Right cardiac atrium (tissue), 5 donors: ENCODE measurements at regions not wholly inside any gene's neighbourhood (a gene's known extent, or its start where the extent isn't known, plus 50 kb on each side); places are given as distances from the start of the nearest gene placed in this dataset.
A peak's percentile ranks its signal among the peaks of the same experiment; 100 is the strongest.
"Not testable (repeated sequence)": the region's sequence is repeated elsewhere in the genome, so short reads cannot be mapped to it uniquely, and the experiment has no call there.

Source experiments
- ATAC-seq, 2 donors: fragments of 200-7000 bp; cut with Tn5 transposase; one replicate each; pipeline versions ENCODE4 v1.8.0 to v1.9.1; 2020; ENCODE audit warnings: moderate library complexity in 2 of 2, mild to moderate bottlenecking in 1 of 2
- DNase-seq, 3 donors: peaks; one replicate each; pipeline ENCODE4 v3.0.0-alpha.2; 2020
- H3K27ac ChIP-seq: one replicate; pipeline ENCODE4 v1.5.1; 2013; ENCODE audit warnings: mild to moderate bottlenecking, low read length, control low read depth, moderate library complexity
- H3K27me3 ChIP-seq: one replicate; pipeline ENCODE4 v1.6.1; 2013; ENCODE audit not compliant: control insufficient read depth, insufficient read depth
- H3K4me1 ChIP-seq: one replicate; pipeline ENCODE4 v1.6.1; 2013; ENCODE audit warnings: low read length; ENCODE audit not compliant: control insufficient read depth, insufficient read depth
- H3K4me3 ChIP-seq: one replicate; pipeline ENCODE4 v1.5.1; 2013; ENCODE audit warnings: low read length, control low read depth
- H3K9me3 ChIP-seq: one replicate; pipeline ENCODE4 v1.6.1; 2013; ENCODE audit warnings: low read length; ENCODE audit not compliant: control insufficient read depth
- WGBS: extraction: QIAGEN DNeasy Blood & Tissue Kit; methylation state at CpG from one replicate; pipeline ENCODE4 v1.1.7; 2013; 5-methylcytosine and 5-hydroxymethylcytosine counted together
- intact Hi-C, 4 donors: fragments of 100-400 bp; cut with DNase I; formaldehyde crosslinking; loops; one replicate each; pipeline versions ENCODE4 v1.11.0 to v1.14.0; 2022 to 2023
- donor health status: healthy with polysubstance abuse.
- donor health status: DM: no; HTN: yes; CAD: no.
- donor health status: DM: no; HTN: no; CAD: no.
- donor health status: DM: no; HTN: yes; CAD: no; lungs with severe emphysema.
- donor health status: DM: yes; HTN: yes; CAD: no.

DNA sequence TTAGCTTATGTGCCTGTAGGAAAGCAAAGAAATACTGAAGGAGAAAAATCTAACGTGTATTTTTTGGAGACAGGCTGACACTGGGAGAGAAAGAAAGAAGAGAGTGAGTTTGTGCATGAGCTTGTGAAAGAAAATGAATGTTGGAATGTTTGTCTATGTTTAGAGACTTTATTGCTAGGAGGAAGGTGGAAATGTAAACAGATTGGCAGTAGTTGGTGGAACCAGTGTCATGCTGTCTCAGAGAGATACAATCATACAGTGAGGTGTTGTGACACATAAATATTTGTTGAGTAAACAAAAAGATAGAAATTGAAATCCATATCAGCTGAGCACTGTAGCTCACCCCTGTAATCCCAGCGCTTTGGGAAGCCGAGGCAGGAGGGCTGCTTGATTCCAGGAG, 222.2 kb upstream of the MEIS1 start:
- no peak overlapping the region for H3K4me3 ChIP-seq
- intact Hi-C loops, result no loop called here
- H3K27me3 ChIP-seq, result no peaks in the 10 kb centered on the region
- no peaks in the 10 kb centered on the region for H3K9me3 ChIP-seq
- no peak for DNase-seq
- WGBS, result 71% methylated on average over 3 of the region's 3 CpGs
- no peak for ATAC-seq
- H3K4me1 ChIP-seq, result no peaks in the 10 kb centered on the region
- no peak overlapping the region for H3K27ac ChIP-seq

DNA sequence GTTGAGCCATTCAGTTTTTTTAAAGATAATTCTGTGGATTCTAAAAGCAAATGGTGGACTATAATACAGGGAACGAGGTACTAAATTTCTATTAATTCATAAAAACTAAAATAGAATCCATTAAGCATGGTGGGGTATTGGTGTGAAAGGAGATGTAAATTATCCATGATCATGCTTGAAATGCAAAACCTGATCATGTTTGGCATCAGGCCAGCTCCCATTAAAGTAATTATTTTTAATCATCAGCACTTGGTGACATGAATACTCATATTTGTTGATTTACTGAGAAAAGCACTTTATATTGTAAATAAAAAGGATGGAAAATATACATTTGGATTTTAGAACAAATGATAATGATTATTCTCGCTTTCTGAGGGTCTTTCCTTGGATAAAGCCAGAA, 232.3 kb upstream of the MEIS1 start:
- Histone ChIP-seq H3K4me1 (no peaks in the 10 kb centered on the region), H3K27ac (no peak overlapping the region), H3K9me3 (no peaks in the 10 kb centered on the region), H3K4me3 (no peak overlapping the region), H3K27me3 (no peaks in the 10 kb centered on the region)
- intact Hi-C loops, result no loop called here
- ATAC-seq (no peak), DNase-seq (no peak)
- 77% methylated on average over 2 of the region's 2 CpGs for WGBS

DNA sequence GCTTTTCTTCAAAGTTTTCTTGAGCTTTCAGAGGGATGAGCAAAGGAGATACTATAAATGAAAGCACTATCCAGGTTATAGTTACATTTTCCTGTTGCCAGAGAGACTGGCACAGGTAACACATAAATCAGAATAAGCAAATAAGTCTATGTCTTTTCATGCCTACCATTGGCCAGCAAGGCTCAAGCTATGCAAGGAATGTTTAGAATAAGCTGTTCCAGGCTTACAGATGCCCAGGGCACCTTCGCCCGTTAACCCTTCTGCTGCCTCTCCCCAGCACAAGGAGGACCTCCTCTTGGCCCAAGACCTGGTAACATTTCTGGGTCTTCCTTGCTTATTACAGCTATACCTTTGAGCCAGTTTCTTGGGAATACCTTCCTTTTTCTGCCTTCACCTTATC, 233.7 kb upstream of the MEIS1 start:
- H3K4me1 ChIP-seq, result no peaks in the 10 kb centered on the region
- WGBS, result 79% methylated on average over 2 of the region's 2 CpGs

DNA sequence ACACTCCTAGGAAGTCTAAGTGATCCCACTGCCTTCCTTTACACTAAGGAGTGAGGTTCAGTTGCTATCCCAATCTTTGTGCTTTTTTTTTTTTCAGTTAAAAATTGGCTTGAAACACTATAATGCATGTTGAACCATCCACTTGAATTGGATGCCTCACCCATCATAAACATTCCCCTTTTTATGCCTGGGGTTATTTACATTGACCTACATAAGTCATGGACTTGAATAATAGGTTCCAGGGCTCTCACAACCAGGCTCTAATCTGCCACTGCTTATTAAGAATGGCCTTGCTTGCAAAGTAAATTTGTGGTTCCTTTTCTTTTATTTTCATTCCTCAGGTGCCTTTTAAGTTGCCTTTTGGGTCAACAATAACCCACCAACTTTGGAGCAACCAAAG, 236.1 kb upstream of the MEIS1 start:
- Histone ChIP-seq H3K9me3 (no peaks in the 10 kb centered on the region), H3K4me1 (no peaks in the 10 kb centered on the region), H3K27me3 (no peaks in the 10 kb centered on the region), H3K27ac (no peak overlapping the region), H3K4me3 (no peak overlapping the region)
- DNase-seq, result no peak
- intact Hi-C loops, result no loop called here
- ATAC-seq, result no peak

More for the DNA sequence above, 233.7 kb upstream of the MEIS1 start:
- H3K9me3 ChIP-seq, result no peaks in the 10 kb centered on the region
- intact Hi-C loops, result no loop called here
- H3K4me3 ChIP-seq, result no peak overlapping the region
- no peaks in the 10 kb centered on the region for H3K27me3 ChIP-seq
- DNase-seq (no peak), ATAC-seq (no peak)
- no peak overlapping the region for H3K27ac ChIP-seq

DNA sequence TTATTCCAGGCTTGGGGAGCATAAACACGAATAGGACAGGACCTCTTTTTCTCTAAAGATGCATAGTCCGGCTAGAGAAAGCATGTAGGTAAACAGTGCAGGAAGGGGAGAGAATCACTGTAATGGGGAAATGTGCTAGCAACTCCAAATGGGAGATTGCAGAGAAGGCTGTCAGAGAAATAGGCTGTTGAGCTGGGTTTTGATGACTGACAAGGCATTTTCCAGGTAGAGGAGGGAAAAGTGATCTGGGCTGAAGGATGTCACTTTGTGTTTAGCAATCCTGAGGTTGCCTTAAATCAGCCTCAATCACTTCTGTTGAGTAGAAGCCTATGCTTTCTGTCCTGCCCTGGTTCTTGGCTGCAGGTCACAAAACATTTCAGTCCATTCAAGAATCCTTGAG, 242.0 kb upstream of the MEIS1 start:
- no peaks in the 10 kb centered on the region for H3K4me1 ChIP-seq
- H3K4me3 ChIP-seq, result no peak overlapping the region
- no peaks in the 10 kb centered on the region for H3K9me3 ChIP-seq
- no peaks in the 10 kb centered on the region for H3K27me3 ChIP-seq
- H3K27ac ChIP-seq, result no peak overlapping the region
- intact Hi-C loops, result no loop called here
- DNase-seq, result no peak
- 66% methylated on average over 2 of the region's 2 CpGs for WGBS
- no peak for ATAC-seq

DNA sequence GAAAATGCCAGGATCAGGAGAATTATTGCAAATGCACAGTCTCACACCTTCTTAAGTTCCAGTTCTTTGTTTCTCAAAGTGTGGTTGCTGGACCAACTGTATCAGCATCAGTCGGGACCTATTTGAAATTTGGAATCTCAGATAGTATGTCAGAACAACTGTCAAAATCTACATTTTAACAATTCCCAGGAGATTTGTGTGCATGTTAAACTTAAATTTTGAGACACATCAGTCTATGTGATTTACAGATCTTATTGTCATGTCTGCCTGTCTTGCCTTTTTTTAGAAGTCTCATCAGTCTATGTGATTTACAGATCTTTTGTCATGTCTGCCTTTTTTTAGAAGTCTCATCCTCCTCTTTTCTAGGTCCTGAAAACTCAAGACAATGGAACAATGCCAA, 243.6 kb upstream of the MEIS1 start:
- Histone ChIP-seq H3K27ac (no peak overlapping the region), H3K9me3 (no peaks in the 10 kb centered on the region), H3K4me1 (no peaks in the 10 kb centered on the region), H3K4me3 (no peak overlapping the region), H3K27me3 (no peaks in the 10 kb centered on the region)
- no peak for ATAC-seq
- WGBS, result 58% methylated on average over 1 of the region's 1 CpG
- intact Hi-C loops, result no loop called here
- no peak for DNase-seq

DNA sequence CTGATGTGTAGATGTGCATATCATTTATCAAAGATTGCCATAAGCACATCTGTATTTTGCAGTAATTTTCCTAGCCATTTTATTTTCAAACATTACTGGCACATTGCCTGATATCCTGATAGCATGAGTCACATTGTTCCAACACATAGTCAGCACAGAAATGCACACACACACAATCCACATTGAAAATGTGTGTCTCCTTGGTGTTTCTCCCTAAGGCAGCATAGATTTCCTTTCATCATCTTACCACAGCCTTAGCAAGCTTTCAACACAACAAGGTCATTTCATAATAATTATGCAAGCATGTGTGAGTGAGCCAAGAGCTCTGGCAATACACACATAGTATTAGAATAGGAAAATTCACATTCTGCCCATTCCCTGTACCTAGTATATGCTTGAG, 245.4 kb upstream of the MEIS1 start:
- ATAC-seq, result peak; percentile 73 to 83

DNA sequence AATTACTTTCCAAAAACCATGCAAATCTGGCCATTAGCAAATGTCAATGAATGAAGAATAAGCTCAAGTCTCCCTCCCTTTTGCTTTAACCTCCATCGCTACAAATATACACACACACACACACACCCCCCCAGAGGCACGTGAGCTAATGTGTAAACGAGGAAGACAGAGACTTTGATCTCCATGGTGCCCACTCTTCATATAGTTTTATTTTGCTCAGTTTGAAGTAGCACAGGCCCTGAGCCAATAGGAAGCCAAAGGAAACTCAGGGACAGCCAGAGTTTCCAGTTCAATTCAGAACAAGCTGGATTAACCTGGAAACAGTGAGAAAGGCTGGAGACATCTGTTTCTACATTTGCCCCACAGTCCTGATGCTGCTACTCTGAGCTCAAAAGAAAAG, 248.4 kb upstream of the MEIS1 start:
- Histone ChIP-seq H3K27ac (no peak overlapping the region), H3K4me1 (no peaks in the 10 kb centered on the region), H3K4me3 (no peak overlapping the region), H3K27me3 (no peaks in the 10 kb centered on the region), H3K9me3 (no peaks in the 10 kb centered on the region)
- ATAC-seq (no peak), DNase-seq (no peak)
- 68% methylated on average over 3 of the region's 3 CpGs for WGBS
- intact Hi-C loops, result no loop called here

More for the DNA sequence above, 245.4 kb upstream of the MEIS1 start:
- DNase-seq, result no peak
- Histone ChIP-seq H3K9me3 (no peaks in the 10 kb centered on the region), H3K4me1 (no peaks in the 10 kb centered on the region), H3K4me3 (no peak overlapping the region), H3K27ac (no peak overlapping the region), H3K27me3 (no peaks in the 10 kb centered on the region)
- intact Hi-C loops, result no loop called here

DNA sequence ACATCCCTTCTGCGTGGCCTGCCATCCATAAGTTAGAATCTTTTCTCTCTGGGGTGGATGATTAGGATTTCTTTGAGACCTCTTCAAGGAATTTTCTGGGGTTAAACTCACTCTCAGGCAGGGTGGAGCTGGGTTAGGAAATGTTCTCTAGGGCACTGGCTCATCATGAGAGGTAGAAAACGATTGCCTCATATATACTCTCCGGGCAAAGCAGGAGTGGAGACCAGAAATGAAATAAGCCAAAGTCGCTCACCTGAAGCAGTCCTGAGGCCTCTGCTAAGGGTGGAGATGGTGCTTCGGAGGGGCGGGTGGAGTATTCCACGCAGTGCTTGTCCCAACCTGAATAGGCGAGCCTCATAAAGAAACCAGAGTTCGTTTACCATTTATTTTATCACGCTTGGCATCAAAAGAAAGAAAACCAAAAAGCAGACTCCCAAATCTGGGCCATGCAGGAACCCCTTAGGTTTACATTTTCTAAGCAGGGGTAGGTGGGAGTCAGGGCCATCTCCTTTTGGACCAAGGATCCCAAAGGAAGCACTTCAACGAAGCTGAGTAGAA, 249.3 kb upstream of the MEIS1 start:
- Histone ChIP-seq H3K9me3 (no peaks in the 10 kb centered on the region), H3K27me3 (no peaks in the 10 kb centered on the region), H3K4me1 (no peaks in the 10 kb centered on the region), H3K4me3 (no peak overlapping the region), H3K27ac (no peak overlapping the region)
- no peak for ATAC-seq
- intact Hi-C loops, result no loop called here
- 85% methylated on average over 11 of the region's 11 CpGs for WGBS
- DNase-seq, result no peak

DNA sequence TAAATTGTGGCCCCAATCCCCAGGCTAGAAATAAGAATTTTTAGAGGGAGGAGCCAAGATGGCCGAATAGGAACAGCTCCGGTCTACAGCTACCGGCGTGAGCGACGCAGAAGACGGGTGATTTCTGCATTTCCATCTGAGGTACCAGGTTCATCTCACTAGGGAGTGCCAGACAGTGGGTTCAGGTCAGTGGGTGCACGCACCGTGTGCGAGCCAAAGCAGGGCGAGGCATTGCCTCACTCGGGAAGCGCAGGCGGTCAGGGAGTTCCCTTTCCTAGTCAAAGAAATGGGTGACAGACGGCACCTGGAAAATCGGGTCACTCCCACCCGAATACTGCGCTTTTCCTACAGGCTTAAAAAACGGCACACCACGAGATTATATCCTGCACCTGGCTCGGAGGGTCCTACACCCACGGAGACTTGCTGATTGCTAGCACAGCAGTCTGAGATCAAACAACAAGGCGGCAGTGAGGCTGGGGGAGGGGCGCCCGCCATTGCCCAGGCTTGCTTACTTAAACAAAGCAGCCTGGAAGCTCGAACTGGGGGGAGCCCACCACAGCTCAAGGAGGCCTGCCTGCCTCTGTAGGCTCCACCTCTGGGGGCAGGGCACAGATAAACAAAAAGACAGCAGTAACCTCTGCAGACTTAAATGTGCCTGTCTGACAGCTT, 257.7 kb upstream of the MEIS1 start:
- peak in 2 of 3 donors; percentile 5 to 22 for DNase-seq
- H3K9me3 ChIP-seq, ATAC-seq, H3K27me3 ChIP-seq, H3K4me3 ChIP-seq, H3K27ac ChIP-seq, H3K4me1 ChIP-seq, intact Hi-C loops: not testable (repeated sequence)
- 87% methylated on average over 26 of the region's 26 CpGs for WGBS

DNA sequence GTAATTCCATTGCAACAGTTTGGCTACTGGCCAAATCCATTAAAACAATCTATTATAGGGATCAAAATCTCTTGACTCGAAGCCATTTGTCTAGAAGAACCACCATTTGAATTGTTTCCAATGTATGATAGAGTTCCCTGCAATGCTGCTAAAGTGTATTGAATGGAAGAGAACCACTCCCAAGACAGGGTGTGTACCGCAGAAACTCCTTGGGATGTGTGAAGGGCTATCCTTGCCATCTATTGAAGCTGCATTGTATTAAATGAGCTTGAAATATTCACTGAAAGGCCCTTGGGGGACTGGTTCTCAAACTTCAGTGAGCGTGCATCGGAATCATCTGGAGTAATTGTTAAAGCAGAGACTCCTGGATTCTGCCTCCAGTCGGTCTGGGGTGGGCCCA, 260.4 kb upstream of the MEIS1 start:
- Histone ChIP-seq H3K4me1 (no peaks in the 10 kb centered on the region), H3K9me3 (no peaks in the 10 kb centered on the region), H3K4me3 (no peak overlapping the region), H3K27ac (no peak overlapping the region), H3K27me3 (no peaks in the 10 kb centered on the region)
- 81% methylated on average over 5 of the region's 5 CpGs for WGBS
- ATAC-seq (no peak), DNase-seq (no peak)
- intact Hi-C loops, result no loop called here

DNA sequence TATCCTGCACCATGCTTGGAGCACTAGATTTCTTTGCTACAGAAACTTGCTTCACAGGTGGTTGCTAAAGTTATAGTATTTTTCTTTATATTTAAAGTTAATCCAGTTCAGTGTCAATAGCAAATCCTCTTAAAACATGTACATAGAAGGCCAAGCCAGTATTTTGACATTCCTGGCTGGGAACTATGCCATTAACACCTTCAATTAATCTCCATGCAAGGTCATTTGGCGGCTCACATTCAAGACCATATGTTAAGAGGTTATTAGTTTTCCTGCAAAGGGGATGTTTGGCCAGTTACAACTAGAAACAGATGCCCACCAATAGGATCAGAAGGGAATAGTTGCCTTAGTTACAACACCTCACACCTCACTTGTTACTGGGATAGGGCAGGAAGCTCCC, 261.3 kb upstream of the MEIS1 start:
- H3K9me3 ChIP-seq, result no peaks in the 10 kb centered on the region
- ATAC-seq (no peak), DNase-seq (no peak)
- H3K27ac ChIP-seq, result no peak overlapping the region
- intact Hi-C loops, result no loop called here
- H3K4me3 ChIP-seq, result no peak overlapping the region
- H3K27me3 ChIP-seq, result no peaks in the 10 kb centered on the region
- no peaks in the 10 kb centered on the region for H3K4me1 ChIP-seq
- WGBS, result 91% methylated on average over 1 of the region's 1 CpG
